A549 (cell line): ENCODE measurements at regions not wholly inside any gene's neighbourhood (a gene's known extent, or its start where the extent isn't known, plus 50 kb on each side); places are given as distances from the start of the nearest gene placed in this dataset.

ENCODE experiments used
- ATAC-seq, 2 experiments: fragments of 200-7000 bp in 1 of 2; fragments of >200 bp in 1 of 2; cut with Nextera tagmentation in 1 of 2; cut with Tn5 transposase in 1 of 2; 3 replicates each; pipeline versions ENCODE4 v1.8.0 to v1.9.1; 2018 to 2020; ENCODE audit warnings: mild to moderate bottlenecking in 1 of 2, moderate library complexity in 1 of 2
- CTCF ChIA-PET: fragments of 300-600 bp; sonication (Branson Sonifier 250); formaldehyde crosslinking; extraction: SDS; loops from one replicate; lab custom pipeline; 2021; ENCODE audit warnings: antibody characterized with exemption, inconsistent platforms; lab: Yijun Ruan, JAX
- POLR2A ChIA-PET: fragments of 350-600 bp; formaldehyde crosslinking; extraction: SDS; loops from one replicate; lab custom pipeline; 2021; ENCODE audit warnings: antibody characterized with exemption, inconsistent platforms; lab: Yijun Ruan, JAX
- DNase-seq, 2 experiments: peaks; one replicate each; pipeline versions ENCODE4 v3.0.0 to v3.0.0-alpha.2; 2011 to 2016; ENCODE audit warnings: low read depth in 1 of 2, low spot score in 1 of 2
- FAIRE-seq: peaks from 2 replicates; lab custom pipeline; 2011; peaks lifted over from hg19 to GRCh38; lab: Jason Lieb, UNC
- H3K27ac ChIP-seq, 2 experiments: fragments of >200 bp; sonication (Bioruptor Twin); formaldehyde crosslinking; 3 replicates each; pipeline ENCODE4 v1.5.1; 2016 to 2017
- H3K4me1 ChIP-seq: fragments of >200 bp; sonication (Bioruptor Twin); formaldehyde crosslinking; 3 replicates; pipeline ENCODE4 v1.6.1; 2016
- H3K4me2 ChIP-seq: fragments of >200 bp; sonication (Bioruptor Twin); formaldehyde crosslinking; 3 replicates; pipeline ENCODE4 v1.6.1; 2016
- H3K4me3 ChIP-seq: fragments of >200 bp; sonication (Bioruptor Twin); formaldehyde crosslinking; 3 replicates; pipeline ENCODE4 v1.5.1; 2016
- H3K9me3 ChIP-seq: fragments of >200 bp; sonication (Bioruptor Twin); formaldehyde crosslinking; 3 replicates; pipeline ENCODE4 v1.6.1; 2016
- EHF ChIP-seq: fragments of 250-450 bp; sonication (Bioruptor Pico); IDR thresholded peaks from 2 replicates; pipeline ENCODE4 v1.5.0; 2020; ENCODE audit warnings: mild to moderate bottlenecking
- EHMT2 ChIP-seq: fragments of 200-600 bp; sonication (generic); IDR thresholded peaks from 2 replicates; pipeline ENCODE4 v1.6.1; 2016; ENCODE audit warnings: antibody characterized with exemption, low read depth, mild to moderate bottlenecking, moderate library complexity
- EP300 ChIP-seq, 2 experiments: fragments of >200 bp; sonication (Bioruptor Twin); formaldehyde crosslinking; IDR thresholded peaks; 2 replicates in 1 of 2; 3 replicates in 1 of 2; pipeline ENCODE4 v1.6.1; 2016 to 2017
- FOXS1 ChIP-seq: fragments of 250-450 bp; sonication (Bioruptor Pico); IDR thresholded peaks from 2 replicates; pipeline ENCODE4 v1.5.0; 2020; ENCODE audit warnings: mild to moderate bottlenecking, moderate library complexity
- GATA3 ChIP-seq: IDR thresholded peaks from 2 replicates; pipeline ENCODE4 v1.6.1; 2012; ENCODE audit warnings: borderline replicate concordance
- HOXA7 ChIP-seq: fragments of 250-450 bp; sonication (Bioruptor Pico); IDR thresholded peaks from 2 replicates; pipeline ENCODE4 v1.5.0; 2020; ENCODE audit warnings: mild to moderate bottlenecking, moderate library complexity
- MAFK ChIP-seq: fragments of 450-650 bp; IDR thresholded peaks from 2 replicates; pipeline ENCODE4 v1.6.1; 2014; ENCODE audit not compliant: partially characterized antibody
- MAZ ChIP-seq: fragments of 150-350 bp; IDR thresholded peaks from 2 replicates; pipeline ENCODE4 v1.6.1; 2014; ENCODE audit warnings: antibody characterized with exemption, low read depth, low read length, borderline replicate concordance
- NPAS2 ChIP-seq: fragments of 250-450 bp; sonication (Bioruptor Pico); IDR thresholded peaks from 2 replicates; pipeline ENCODE4 v1.8.0; 2022; ENCODE audit warnings: mild to moderate bottlenecking, moderate library complexity, borderline replicate concordance
- PHF8 ChIP-seq: fragments of 200-600 bp; sonication (generic); IDR thresholded peaks from 2 replicates; pipeline ENCODE4 v1.6.1; 2016; ENCODE audit warnings: low read depth, mild to moderate bottlenecking, antibody characterized with exemption, moderate library complexity, borderline replicate concordance
- RAD21 ChIP-seq, 2 experiments: fragments of >200 bp in 1 of 2; sonication (Bioruptor Twin) in 1 of 2; formaldehyde crosslinking in 1 of 2; IDR thresholded peaks in 1 of 2; conservative IDR thresholded peaks in 1 of 2; 2 replicates in 1 of 2; 3 replicates in 1 of 2; pipeline ENCODE4 v1.6.1; 2012 to 2018; ENCODE audit warnings: inconsistent platforms in 1 of 2
- RARB ChIP-seq: fragments of 250-450 bp; sonication (Bioruptor Pico); IDR thresholded peaks from 2 replicates; pipeline ENCODE4 v1.8.0; 2021; ENCODE audit warnings: mild to moderate bottlenecking, moderate library complexity
- RFX5 ChIP-seq: fragments of 450-650 bp; IDR thresholded peaks from 2 replicates; pipeline ENCODE4 v1.7.1; 2014; ENCODE audit warnings: antibody characterized with exemption, mild to moderate bottlenecking, moderate library complexity
- TFCP2L1 ChIP-seq: fragments of 250-450 bp; sonication (Bioruptor Pico); IDR thresholded peaks from 2 replicates; pipeline ENCODE4 v1.5.0; 2021; ENCODE audit warnings: mild to moderate bottlenecking
- ZFP36 ChIP-seq: fragments of 450-650 bp; IDR thresholded peaks from 2 replicates; pipeline ENCODE4 v1.6.1; 2014; ENCODE audit warnings: borderline replicate concordance; ENCODE audit not compliant: partially characterized antibody
- ZSCAN20 ChIP-seq: fragments of 250-450 bp; sonication (Bioruptor Pico); IDR thresholded peaks from 2 replicates; pipeline ENCODE4 v1.8.0; 2022; ENCODE audit warnings: mild to moderate bottlenecking, moderate library complexity
- WGBS: methylation state at CpG from one replicate; pipeline ENCODE4 v1.1.6; 2017; ENCODE audit errors: missing lambda C conversion rate; 5-methylcytosine and 5-hydroxymethylcytosine counted together
- TF ChIP-seq, protein P1 (sequence below): IDR thresholded peaks from 2 replicates; pipeline ENCODE4 v1.6.1; 2012
- TF ChIP-seq, protein P2 (sequence below): fragments of 450-650 bp; IDR thresholded peaks from 2 replicates; pipeline ENCODE4 v1.6.1; 2014; ENCODE audit warnings: antibody characterized with exemption
- TF ChIP-seq, protein P3 (sequence below): fragments of >200 bp; sonication (Bioruptor Twin); formaldehyde crosslinking; IDR thresholded peaks from 2 replicates; pipeline ENCODE4 v1.6.1; 2016
- TF ChIP-seq, protein P4 (sequence below): IDR thresholded peaks from 2 replicates; pipeline ENCODE4 v1.6.1; 2012; ENCODE audit warnings: low read depth, borderline replicate concordance
- TF ChIP-seq, protein P5 (sequence below): fragments of >200 bp; sonication (Bioruptor Twin); formaldehyde crosslinking; IDR thresholded peaks from 3 replicates; pipeline ENCODE4 v1.5.1; 2016
- TF ChIP-seq, protein P6 (sequence below): IDR thresholded peaks from 2 replicates; pipeline ENCODE4 v1.6.1; 2012
- TF ChIP-seq, protein P7 (sequence below): fragments of >200 bp; sonication (Bioruptor Twin); formaldehyde crosslinking; IDR thresholded peaks from 3 replicates; pipeline ENCODE4 v1.6.1; 2016

DNA sequence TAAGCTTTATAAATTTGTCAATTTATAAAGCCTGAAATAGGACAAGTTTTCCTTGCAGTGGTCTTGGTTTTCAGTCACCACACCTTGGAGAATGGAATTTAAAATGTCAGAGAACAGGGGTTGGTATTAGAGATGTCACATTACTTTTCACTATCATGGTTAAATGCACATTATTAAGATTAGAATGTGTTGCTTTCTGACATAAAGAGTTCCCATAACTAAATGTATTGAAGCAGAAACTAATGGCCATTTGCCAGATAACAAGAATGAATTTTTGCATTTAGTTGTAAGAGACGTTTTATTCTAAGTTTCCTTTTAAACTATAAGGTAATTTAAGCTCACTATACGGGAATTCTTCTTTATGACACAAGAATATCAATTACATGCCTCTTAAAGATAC is 172.3 kb downstream of the ARL4A start:
- Histone ChIP-seq H3K27ac (no peak overlapping the region), H3K4me1 (no peaks in the 10 kb centered on the region), H3K9me3 (no peaks in the 10 kb centered on the region), H3K4me2 (no peak overlapping the region), H3K4me3 (no peak overlapping the region)
- TF ChIP-seq ZFP36: no peak
- no peak for TF ChIP-seq PHF8
- no peak for TF ChIP-seq GATA3
- FAIRE-seq: peak; percentile 28
- DNase-seq: no peak
- ChIA-PET POLR2A (no interaction called here), CTCF (interaction anchor here (1.0 to 1.2 kb wide), 2 partner anchors 38 to 174 kb away, joined by 3 read pairs; no protein-coding TSS in a partner anchor)
- ATAC-seq: no peak
- WGBS: 55% methylated on average over 2 of the region's 2 CpGs

DNA sequence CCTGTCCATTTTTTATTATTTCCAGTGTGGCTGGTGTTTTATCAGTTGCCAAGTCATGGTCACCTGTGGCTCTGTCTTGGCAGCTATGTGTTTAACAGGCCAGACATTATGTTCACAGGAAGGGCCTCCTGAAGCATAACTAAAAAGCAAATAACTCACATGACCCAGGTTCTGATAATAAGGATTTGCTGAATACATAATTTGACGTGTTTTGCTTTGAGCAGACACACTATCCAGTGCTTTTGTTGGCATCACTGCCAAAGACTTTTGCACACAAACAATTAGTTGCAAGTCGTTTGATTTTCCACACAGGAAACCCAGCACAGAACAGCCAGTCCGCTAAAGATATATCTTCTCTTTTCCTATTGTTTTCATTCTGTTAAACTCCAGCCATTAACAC is 173.6 kb downstream of the ARL4A start:
- ChIA-PET CTCF (interaction anchor here (0.5 to 1.2 kb wide), 2 partner anchors 37 to 1406 kb away, joined by 3 read pairs; no protein-coding TSS in a partner anchor), POLR2A (no interaction called here)
- FAIRE-seq (no peak), DNase-seq (no peak), ATAC-seq (no peak)
- TF ChIP-seq, protein P1, sequence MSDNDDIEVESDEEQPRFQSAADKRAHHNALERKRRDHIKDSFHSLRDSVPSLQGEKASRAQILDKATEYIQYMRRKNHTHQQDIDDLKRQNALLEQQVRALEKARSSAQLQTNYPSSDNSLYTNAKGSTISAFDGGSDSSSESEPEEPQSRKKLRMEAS: no peak
- no peak for TF ChIP-seq MAZ
- TF ChIP-seq ZSCAN20: no peak
- TF ChIP-seq HOXA7: no peak
- no peak for TF ChIP-seq ZFP36
- TF ChIP-seq, protein P2, sequence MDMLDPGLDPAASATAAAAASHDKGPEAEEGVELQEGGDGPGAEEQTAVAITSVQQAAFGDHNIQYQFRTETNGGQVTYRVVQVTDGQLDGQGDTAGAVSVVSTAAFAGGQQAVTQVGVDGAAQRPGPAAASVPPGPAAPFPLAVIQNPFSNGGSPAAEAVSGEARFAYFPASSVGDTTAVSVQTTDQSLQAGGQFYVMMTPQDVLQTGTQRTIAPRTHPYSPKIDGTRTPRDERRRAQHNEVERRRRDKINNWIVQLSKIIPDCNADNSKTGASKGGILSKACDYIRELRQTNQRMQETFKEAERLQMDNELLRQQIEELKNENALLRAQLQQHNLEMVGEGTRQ: no peak
- H3K4me1 ChIP-seq: no peaks in the 10 kb centered on the region
- H3K27ac ChIP-seq: no peak overlapping the region
- 53% methylated on average over 3 of the region's 3 CpGs for WGBS
- H3K9me3 ChIP-seq: no peaks in the 10 kb centered on the region
- no peak overlapping the region for H3K4me3 ChIP-seq
- no peak overlapping the region for H3K4me2 ChIP-seq

DNA sequence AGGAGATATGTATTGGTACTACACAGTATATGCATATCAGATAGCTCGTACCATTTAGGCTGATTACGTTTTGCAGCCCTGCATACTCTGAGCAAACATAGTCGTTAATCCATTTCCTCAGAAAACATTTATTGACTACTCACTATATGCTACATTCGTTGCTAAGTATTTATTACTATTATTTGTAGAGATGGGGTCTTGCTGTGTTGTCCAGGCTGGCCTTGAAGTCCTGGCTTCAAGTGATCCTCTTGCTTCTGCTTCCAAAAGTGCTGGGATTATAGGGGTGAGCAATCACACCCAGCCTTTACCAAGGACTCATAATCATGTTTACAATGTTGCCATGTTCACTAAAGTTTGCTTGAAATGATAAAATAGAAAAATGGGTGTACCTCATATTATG is 174.7 kb downstream of the ARL4A start:
- ATAC-seq (no peak), DNase-seq (no peak), FAIRE-seq (peak; percentile 32)
- H3K4me3 ChIP-seq: no peak overlapping the region
- 42% methylated on average over 4 of the region's 4 CpGs for WGBS
- no peak overlapping the region for H3K4me2 ChIP-seq
- CTCF ChIA-PET: interaction anchor here (0.7 kb wide), 1 partner anchor 11 kb away, joined by 3 read pairs; no protein-coding TSS in a partner anchor
- no peak for TF ChIP-seq EHF (CRISPR knock-in tag)
- TF ChIP-seq TFCP2L1 (CRISPR knock-in tag): no peak
- TF ChIP-seq, protein P3, sequence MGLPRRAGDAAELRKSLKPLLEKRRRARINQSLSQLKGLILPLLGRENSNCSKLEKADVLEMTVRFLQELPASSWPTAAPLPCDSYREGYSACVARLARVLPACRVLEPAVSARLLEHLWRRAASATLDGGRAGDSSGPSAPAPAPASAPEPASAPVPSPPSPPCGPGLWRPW: no peak
- H3K27ac ChIP-seq: no peak overlapping the region
- no peaks in the 10 kb centered on the region for H3K9me3 ChIP-seq
- POLR2A ChIA-PET: no interaction called here
- no peaks in the 10 kb centered on the region for H3K4me1 ChIP-seq

DNA sequence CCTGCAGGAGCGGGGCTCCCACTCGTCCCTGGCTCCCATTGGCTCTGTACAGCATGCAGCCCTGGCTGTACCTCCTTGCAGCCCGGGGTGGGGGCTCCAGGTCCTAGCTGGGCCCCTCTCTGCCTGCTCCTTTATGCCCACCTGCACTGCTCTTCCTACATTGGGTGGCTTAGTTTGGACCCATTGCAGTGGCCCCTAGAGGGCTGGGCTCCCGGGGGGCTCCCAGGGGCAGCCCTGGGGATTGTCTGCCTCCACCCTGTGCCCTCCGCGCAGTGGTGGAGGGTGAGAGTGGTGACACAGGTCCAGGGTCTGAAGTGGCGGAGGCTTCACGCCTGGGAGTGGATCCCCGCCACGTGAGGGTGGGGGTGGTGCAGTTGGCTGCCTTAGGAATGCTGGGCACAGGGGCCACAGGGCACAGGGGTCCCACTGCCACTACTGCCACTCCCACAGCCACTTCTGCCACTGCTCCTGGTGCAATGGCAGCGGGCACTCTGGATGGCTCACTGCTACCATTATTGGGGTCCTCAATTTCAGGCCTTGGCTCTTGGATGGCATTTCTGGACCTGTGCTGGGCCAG is 177.1 kb downstream of the ARL4A start:
- ChIA-PET POLR2A (no interaction called here), CTCF (no interaction called here)
- TF ChIP-seq RAD21 (conservative IDR thresholded peaks at IDR 0.05 in 1 of 2, IDR thresholded peaks at IDR 0.05 in 1 of 2) (no peak), FOXS1 (CRISPR knock-in tag) (no peak), RFX5 (no peak), EP300 (IDR thresholded peaks at IDR 0.05) (no peak), RARB (CRISPR knock-in tag) (no peak), MAFK (no peak), ZFP36 (no peak), NPAS2 (CRISPR knock-in tag) (no peak), EHMT2 (no peak)
- TF ChIP-seq, protein P4, sequence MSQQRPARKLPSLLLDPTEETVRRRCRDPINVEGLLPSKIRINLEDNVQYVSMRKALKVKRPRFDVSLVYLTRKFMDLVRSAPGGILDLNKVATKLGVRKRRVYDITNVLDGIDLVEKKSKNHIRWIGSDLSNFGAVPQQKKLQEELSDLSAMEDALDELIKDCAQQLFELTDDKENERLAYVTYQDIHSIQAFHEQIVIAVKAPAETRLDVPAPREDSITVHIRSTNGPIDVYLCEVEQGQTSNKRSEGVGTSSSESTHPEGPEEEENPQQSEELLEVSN: no peak
- TF ChIP-seq, protein P5, sequence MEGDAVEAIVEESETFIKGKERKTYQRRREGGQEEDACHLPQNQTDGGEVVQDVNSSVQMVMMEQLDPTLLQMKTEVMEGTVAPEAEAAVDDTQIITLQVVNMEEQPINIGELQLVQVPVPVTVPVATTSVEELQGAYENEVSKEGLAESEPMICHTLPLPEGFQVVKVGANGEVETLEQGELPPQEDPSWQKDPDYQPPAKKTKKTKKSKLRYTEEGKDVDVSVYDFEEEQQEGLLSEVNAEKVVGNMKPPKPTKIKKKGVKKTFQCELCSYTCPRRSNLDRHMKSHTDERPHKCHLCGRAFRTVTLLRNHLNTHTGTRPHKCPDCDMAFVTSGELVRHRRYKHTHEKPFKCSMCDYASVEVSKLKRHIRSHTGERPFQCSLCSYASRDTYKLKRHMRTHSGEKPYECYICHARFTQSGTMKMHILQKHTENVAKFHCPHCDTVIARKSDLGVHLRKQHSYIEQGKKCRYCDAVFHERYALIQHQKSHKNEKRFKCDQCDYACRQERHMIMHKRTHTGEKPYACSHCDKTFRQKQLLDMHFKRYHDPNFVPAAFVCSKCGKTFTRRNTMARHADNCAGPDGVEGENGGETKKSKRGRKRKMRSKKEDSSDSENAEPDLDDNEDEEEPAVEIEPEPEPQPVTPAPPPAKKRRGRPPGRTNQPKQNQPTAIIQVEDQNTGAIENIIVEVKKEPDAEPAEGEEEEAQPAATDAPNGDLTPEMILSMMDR: no peak
- TF ChIP-seq, protein P6, sequence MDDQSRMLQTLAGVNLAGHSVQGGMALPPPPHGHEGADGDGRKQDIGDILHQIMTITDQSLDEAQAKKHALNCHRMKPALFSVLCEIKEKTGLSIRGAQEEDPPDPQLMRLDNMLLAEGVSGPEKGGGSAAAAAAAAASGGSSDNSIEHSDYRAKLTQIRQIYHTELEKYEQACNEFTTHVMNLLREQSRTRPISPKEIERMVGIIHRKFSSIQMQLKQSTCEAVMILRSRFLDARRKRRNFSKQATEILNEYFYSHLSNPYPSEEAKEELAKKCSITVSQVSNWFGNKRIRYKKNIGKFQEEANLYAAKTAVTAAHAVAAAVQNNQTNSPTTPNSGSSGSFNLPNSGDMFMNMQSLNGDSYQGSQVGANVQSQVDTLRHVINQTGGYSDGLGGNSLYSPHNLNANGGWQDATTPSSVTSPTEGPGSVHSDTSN: no peak
- TF ChIP-seq, protein P7, sequence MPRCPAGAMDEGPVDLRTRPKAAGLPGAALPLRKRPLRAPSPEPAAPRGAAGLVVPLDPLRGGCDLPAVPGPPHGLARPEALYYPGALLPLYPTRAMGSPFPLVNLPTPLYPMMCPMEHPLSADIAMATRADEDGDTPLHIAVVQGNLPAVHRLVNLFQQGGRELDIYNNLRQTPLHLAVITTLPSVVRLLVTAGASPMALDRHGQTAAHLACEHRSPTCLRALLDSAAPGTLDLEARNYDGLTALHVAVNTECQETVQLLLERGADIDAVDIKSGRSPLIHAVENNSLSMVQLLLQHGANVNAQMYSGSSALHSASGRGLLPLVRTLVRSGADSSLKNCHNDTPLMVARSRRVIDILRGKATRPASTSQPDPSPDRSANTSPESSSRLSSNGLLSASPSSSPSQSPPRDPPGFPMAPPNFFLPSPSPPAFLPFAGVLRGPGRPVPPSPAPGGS: no peak
- Histone ChIP-seq H3K4me3 (no peak overlapping the region), H3K4me2 (no peak overlapping the region), H3K27ac (no peak overlapping the region), H3K4me1 (no peaks in the 10 kb centered on the region), H3K9me3 (no peaks in the 10 kb centered on the region)
- FAIRE-seq (no peak), ATAC-seq (no peak), DNase-seq (no peak)
- 67% methylated on average over 7 of the region's 11 CpGs for WGBS
